ENCODE measurements at regions not wholly inside any gene's neighbourhood (a gene's known extent, or its start where the extent isn't known, plus 50 kb on each side); places are given as distances from the start of the nearest gene placed in this dataset.
"Not testable (repeated sequence)": the region's sequence is repeated elsewhere in the genome, so short reads cannot be mapped to it uniquely, and the experiment has no call there.

DNA sequence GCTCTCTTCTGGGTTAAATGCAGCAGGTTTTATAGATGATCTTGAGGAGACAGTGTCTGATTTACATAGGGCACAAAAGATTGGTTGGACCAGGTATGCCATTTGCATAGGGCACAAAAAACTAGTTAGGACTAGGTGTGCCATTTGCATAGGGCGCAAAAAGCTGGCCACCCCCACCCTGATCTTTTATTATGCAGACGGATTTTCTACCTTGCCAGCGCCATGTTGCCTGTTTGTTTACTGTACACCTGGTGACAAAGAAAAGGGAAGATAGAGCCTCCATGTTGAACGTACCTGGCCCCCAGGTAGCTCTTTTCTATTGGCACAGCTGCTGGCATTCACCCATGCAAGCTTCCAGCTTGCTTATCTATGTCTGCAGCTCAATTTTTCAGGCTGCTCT, 790.4 kb downstream of the TTLL7 start:
- TF ChIP-seq, protein P1, sequence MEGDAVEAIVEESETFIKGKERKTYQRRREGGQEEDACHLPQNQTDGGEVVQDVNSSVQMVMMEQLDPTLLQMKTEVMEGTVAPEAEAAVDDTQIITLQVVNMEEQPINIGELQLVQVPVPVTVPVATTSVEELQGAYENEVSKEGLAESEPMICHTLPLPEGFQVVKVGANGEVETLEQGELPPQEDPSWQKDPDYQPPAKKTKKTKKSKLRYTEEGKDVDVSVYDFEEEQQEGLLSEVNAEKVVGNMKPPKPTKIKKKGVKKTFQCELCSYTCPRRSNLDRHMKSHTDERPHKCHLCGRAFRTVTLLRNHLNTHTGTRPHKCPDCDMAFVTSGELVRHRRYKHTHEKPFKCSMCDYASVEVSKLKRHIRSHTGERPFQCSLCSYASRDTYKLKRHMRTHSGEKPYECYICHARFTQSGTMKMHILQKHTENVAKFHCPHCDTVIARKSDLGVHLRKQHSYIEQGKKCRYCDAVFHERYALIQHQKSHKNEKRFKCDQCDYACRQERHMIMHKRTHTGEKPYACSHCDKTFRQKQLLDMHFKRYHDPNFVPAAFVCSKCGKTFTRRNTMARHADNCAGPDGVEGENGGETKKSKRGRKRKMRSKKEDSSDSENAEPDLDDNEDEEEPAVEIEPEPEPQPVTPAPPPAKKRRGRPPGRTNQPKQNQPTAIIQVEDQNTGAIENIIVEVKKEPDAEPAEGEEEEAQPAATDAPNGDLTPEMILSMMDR (IDR thresholded peaks at IDR 0.05) = not testable (repeated sequence)
- not testable (repeated sequence) for TF ChIP-seq POLR2A (IDR thresholded peaks at IDR 0.05)

Measured in uterus (tissue), 2 donors.